HTERT RPE-1 (cell line): ENCODE measurements at regions not wholly inside any gene's neighbourhood (a gene's known extent, or its start where the extent isn't known, plus 50 kb on each side); places are given as distances from the start of the nearest gene placed in this dataset.

Experiments
- in situ Hi-C: fragments of 300-500 bp; cut with MboI; formaldehyde crosslinking; loops from 4 replicates; pipeline ENCODE4 v1.14.3; 2020; ENCODE audit warnings: low sequenced_read_pairs

- in situ Hi-C loops, result no loop called here
Measured at GRCh38 chr3:168539909-168540308, 444.2 kb upstream of the GOLIM4 start.

GRCh38 chr3:168534761-168535160 is 439.0 kb upstream of the GOLIM4 start:
- in situ Hi-C loops, result no loop called here

- in situ Hi-C loops, result no loop called here
Measured at GRCh38 chr3:168533600-168533999, 437.9 kb upstream of the GOLIM4 start.

- in situ Hi-C loops, result no loop called here
Measured at GRCh38 chr3:168532135-168532534, 436.4 kb upstream of the GOLIM4 start.

- in situ Hi-C loops, result no loop called here
Measured at GRCh38 chr3:168531116-168531515, 435.4 kb upstream of the GOLIM4 start.

- in situ Hi-C loops, result loop anchor here (25.0 kb wide), 1 partner anchor 313 kb away; no protein-coding TSS in a partner anchor
Measured at GRCh38 chr3:168524129-168524528, 428.4 kb upstream of the GOLIM4 start.

- in situ Hi-C loops, result loop anchor here (25.0 kb wide), 1 partner anchor 320 kb away; no protein-coding TSS in a partner anchor
Measured at GRCh38 chr3:168517249-168518071, 421.7 kb upstream of the GOLIM4 start.

DNA sequence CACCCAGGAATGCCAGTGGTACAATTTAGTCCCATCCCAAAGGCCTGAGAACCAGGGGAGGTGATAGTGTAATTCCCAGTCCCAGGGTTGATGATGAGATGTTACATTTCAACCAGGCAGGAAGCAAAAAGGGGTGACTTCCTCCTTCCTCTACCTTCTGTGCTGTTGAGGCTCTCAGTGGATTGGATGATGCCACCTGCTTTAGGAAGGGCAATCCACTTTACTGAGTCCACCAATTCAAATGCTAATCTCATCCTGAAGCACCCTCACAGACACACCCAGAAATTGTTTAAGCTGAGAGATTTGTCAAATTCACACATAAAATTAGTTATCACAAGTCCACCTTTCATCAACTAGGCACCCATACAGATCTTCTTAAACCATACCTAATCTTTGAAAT is 418.5 kb upstream of the GOLIM4 start:
- in situ Hi-C loops, result loop anchor here (25.0 kb wide), 1 partner anchor 323 kb away; no protein-coding TSS in a partner anchor

- in situ Hi-C loops, result loop anchor here (25.0 kb wide), 1 partner anchor 324 kb away; no protein-coding TSS in a partner anchor
Measured at GRCh38 chr3:168512802-168513201, 417.1 kb upstream of the GOLIM4 start.

GRCh38 chr3:168511428-168512014 is 415.8 kb upstream of the GOLIM4 start:
- in situ Hi-C loops, result loop anchor here (25.0 kb wide), 1 partner anchor 326 kb away; no protein-coding TSS in a partner anchor

- in situ Hi-C loops, result loop anchor here (25.0 kb wide), 1 partner anchor 331 kb away; no protein-coding TSS in a partner anchor
Measured at GRCh38 chr3:168506589-168506988, 410.9 kb upstream of the GOLIM4 start.

DNA sequence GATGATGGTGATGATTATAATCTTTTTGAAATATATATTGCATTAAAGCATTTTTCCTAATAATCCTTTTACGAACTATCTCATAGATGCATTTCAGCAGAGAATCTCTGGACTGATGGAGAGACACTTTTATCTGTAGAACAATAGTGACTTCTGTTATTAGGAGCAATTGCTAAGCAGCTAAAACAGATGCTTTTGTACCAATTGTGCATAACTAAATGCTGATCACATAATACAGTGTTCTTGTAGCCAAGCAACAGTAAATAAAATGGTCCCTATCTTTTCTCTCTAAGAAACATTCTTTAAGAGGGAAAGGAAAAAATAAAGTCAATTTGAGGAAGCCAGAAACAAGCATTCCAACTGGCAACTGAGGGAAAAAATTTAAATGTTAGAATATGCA is 405.8 kb upstream of the GOLIM4 start:
- in situ Hi-C loops, result loop anchor here (25.0 kb wide), 1 partner anchor 336 kb away; no protein-coding TSS in a partner anchor

DNA sequence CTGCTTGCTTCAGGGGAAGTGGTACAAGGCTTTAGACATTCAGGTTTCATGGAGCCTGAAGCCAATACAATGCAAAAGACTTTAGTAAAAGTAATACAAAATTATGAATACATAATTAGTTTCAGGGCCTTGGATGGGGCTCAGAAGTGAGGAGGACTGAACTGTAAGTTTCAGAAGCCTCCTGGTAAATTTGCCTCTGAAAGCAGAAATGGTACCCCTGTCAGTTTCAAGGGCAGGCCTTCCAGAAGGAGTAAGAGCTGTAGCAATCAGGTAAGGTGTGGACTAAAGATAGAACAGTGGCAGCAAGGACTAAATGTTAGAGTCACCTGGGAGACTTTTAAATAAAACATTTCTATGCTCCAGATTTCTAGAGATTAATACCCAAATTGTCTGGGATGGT is 402.5 kb upstream of the GOLIM4 start:
- in situ Hi-C loops, result no loop called here

- in situ Hi-C loops, result no loop called here
Measured at GRCh38 chr3:168497741-168498140, 402.0 kb upstream of the GOLIM4 start.

DNA sequence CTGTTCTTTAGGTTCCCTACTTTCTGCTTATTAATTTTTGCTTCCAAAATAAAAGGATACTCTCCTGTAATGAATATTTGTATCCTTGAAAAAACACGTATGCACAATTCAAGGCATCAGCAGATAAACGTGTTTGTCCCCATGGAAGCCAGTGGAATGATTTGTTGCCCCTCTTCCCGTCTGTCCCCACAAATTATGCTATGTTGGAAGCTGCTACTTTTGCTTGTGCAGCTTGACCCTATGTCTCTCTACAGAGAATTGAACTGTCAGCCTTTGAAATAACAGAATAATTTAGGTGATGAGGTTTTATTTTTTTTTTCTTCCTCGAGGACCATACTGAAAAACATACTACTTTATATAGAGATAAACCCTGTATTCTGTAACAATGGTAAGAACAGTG is 401.5 kb upstream of the GOLIM4 start:
- in situ Hi-C loops, result no loop called here

- in situ Hi-C loops, result no loop called here
Measured at GRCh38 chr3:168495932-168496331, 400.2 kb upstream of the GOLIM4 start.

GRCh38 chr3:168495270-168495669 is 399.5 kb upstream of the GOLIM4 start:
- in situ Hi-C loops, result no loop called here

DNA sequence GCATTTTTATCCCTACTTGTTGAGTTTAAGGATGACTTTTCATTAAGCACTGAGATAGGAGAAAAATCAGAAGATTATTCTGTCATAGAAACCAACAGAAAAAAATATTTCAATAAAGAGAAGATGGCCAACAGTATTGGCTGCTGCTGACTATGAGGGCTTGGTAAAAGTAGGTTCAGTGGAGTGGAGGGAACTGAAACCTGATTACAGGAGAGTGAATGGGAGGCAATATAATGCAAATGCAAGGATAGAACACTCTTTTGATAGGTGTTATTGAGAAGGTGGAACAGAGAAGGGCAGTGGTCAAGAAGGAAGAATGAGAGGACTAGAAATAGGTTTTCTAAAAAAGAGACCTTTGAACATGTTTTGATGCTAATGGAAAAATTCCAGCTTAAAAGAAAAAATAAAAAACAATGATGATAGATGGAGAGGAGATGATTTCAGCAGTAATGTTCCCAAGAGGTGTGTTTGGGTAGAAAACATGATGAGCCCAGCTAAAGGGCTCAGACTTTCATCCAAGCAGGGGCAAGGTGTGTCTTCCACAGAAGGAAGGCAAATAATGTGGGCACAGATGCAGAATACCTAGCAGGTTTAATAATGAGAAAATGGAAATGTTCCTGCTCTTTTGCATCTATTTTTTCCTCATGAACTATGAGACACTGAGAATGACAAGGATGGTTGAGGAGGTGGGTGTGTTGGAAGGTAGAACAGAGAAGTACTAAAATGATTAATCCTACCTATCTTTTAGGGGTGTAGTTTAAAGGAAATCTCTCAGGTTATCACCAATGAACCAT is 397.9 kb upstream of the GOLIM4 start:
- in situ Hi-C loops, result no loop called here

GRCh38 chr3:168490981-168491380 is 395.3 kb upstream of the GOLIM4 start:
- in situ Hi-C loops, result no loop called here

DNA sequence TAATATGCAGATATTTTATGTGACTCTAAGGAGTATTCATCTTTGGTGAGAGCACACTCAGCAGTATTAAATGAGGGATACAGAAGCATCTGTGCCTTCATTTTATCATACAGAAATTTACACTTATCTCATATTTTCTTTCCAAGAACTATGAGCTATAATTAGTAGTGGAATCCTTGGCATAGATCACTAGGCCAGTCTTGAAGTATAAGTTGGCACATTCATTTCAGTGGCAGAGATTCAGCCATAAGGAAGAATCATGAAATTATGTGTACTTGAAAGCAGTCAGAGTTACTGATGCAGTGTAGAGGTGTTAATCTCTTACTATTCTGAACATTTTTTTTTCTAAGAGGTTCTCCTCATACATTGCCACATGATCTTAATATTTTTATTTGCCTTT is 393.6 kb upstream of the GOLIM4 start:
- in situ Hi-C loops, result no loop called here

- in situ Hi-C loops, result no loop called here
Measured at GRCh38 chr3:168485936-168486335, 390.2 kb upstream of the GOLIM4 start.
